GM12865 (cell line): ENCODE measurements at regions not wholly inside any gene's neighbourhood (a gene's known extent, or its start where the extent isn't known, plus 50 kb on each side); places are given as distances from the start of the nearest gene placed in this dataset.
A peak's percentile ranks its signal among the peaks of the same experiment; 100 is the strongest.

ENCODE experiments used
- DNase-seq: peaks from one replicate; pipeline ENCODE4 v3.0.0; 2010; ENCODE audit warnings: low read depth
- H3K4me3 ChIP-seq: 2 replicates; pipeline ENCODE4 v1.5.1; 2011; ENCODE audit warnings: mild to moderate bottlenecking, low read depth, low read length, control low read depth
- TF ChIP-seq, protein P1 (sequence below): IDR thresholded peaks from 2 replicates; pipeline ENCODE4 v1.5.1; 2011; ENCODE audit warnings: low read length, control low read depth, low read depth, inconsistent platforms; ENCODE audit not compliant: insufficient read depth; ENCODE audit errors: missing control alignments

DNA sequence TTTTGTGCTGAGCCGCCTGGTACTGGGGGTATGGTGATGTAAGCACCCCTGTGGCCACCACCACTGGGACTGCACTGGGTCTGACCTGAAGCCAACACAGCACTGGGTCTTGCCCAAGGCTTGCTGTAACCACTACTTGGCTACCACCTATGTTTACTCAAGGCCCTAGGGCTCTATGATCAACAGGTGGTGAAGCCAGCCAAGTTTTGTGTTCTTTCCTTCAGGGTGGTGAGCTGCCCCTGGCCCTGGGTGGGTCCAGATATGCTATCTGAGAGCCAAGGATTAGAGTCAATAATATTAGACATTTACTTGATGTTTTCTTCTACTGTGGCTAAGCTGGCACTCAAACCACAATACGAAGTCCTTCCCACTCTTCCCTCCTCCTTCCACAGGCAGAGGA is 55.1 kb upstream of the PAGE4 start:
- no peak for DNase-seq
- no peak overlapping the region for H3K4me3 ChIP-seq
- TF ChIP-seq, protein P1, sequence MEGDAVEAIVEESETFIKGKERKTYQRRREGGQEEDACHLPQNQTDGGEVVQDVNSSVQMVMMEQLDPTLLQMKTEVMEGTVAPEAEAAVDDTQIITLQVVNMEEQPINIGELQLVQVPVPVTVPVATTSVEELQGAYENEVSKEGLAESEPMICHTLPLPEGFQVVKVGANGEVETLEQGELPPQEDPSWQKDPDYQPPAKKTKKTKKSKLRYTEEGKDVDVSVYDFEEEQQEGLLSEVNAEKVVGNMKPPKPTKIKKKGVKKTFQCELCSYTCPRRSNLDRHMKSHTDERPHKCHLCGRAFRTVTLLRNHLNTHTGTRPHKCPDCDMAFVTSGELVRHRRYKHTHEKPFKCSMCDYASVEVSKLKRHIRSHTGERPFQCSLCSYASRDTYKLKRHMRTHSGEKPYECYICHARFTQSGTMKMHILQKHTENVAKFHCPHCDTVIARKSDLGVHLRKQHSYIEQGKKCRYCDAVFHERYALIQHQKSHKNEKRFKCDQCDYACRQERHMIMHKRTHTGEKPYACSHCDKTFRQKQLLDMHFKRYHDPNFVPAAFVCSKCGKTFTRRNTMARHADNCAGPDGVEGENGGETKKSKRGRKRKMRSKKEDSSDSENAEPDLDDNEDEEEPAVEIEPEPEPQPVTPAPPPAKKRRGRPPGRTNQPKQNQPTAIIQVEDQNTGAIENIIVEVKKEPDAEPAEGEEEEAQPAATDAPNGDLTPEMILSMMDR = no peak

DNA sequence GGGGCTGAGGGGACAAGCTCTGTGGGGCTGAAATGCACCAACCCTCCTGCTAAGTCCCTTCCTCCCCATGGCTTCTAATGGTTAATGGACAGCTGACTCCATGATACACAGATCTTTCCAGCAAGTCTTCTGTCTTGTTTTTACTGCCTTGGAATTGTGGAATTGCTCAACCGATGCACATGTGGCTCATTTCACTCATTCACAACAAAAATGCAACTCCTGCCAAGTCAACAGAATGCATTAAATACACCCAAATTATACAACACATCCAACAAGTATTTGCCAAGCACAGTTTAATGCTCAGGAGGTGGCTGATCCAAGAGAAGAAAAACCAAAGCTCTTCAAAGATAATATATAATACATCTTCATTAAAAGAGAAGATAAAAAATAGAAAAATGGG is 61.9 kb upstream of the PAGE4 start:
- no peak for DNase-seq
- no peak overlapping the region for H3K4me3 ChIP-seq
- TF ChIP-seq, protein P1 = no peak

DNA sequence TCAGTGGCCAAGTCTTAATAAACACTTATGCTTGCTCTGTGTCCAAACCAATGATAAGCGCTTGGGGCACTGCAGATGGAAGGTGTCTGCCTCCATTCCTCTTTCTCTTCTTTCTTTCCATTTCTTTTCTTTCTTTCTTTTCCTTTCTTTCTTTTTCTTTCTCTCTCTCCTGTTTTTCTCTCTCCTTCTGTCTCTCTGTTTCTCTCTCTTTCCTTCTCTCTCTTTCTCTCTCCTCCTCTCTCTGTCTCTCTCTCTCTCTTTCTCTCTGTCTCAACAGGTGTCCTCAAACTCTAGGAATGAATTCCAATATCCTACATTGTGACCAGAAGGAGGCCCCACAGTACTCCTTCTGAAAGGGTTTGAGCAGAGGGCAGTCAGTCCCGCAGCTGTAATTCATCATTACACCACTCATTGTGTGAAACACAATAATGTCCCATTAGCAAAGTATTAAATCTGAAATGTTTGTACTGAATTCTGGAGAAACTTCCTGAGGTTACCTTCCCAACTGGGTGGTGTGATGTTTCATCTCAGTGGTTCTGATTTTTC is 66.5 kb upstream of the PAGE1 start:
- no peak for DNase-seq
- TF ChIP-seq, protein P1 = no peak
- no peak overlapping the region for H3K4me3 ChIP-seq

DNA sequence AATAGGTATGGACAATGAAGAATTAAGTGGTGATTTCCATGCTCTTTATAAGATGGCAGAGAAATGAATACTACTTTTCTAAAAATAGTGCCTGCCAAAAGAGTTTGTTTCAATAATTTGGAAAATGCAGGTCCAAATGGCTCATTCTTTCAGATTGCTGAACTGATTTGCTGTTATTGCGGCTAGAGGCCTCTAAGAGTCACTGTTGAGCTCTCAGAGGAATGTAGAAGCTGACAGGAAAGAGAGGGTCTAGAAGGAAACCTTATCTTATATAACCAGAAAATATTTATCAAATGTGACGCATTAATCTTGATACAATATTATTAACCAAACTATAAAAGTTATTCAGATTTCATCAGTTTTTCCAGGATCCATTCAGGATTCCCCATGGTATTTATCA is 65.7 kb upstream of the PAGE1 start:
- DNase-seq = peak; percentile 9

DNA sequence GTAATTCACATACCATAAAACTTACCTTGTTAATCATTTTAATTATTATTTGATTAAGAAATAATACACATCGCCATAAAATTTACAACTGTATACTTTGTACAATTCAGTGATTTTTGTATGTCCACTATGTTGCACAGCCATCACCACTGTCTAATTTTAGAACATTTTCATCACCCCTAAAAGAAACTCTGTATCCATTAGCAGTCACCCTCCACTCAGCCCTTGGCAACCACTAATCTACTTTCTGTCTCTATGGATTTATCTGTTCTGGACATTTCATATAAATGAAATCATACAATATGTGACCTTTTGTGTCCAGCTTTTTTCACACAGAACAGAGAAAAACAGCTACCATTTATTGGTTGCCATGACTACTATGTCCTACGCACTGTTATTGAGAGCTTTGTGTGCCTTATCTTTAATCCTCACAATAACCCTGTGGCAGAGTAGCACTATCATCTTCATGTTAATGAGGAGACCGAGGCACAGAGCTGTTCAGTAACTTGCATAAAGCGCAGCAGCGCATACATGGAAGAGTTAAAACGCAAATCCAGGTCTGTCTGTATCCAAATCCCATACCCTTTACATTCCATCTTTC is 64.6 kb upstream of the PAGE1 start:
- TF ChIP-seq, protein P1 = no peak
- no peak for DNase-seq
- H3K4me3 ChIP-seq = no peak overlapping the region

More for the DNA sequence above, 65.7 kb upstream of the PAGE1 start:
- H3K4me3 ChIP-seq = no peak overlapping the region
- TF ChIP-seq, protein P1 = peak; percentile 52

DNA sequence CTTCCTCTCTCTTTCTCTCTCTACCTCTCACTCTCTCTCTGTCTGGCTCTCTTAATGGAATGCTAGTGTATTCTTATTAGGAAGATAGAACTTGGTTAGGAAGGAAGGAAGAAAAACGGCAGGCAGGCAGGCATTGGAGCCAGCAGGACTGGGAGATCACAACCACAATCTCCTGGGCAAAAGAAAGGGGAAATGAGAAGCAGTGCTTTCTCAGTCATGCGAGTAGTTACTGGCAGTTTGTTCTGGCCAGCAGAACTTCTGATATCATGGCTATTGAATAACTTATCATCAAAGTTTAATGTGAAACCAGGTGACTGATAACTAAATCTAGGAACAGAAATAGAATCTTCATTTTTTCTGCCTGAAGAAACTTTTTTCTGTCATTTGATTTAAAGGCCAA is 60.9 kb upstream of the PAGE1 start:
- DNase-seq = peak; percentile 1
- no peak overlapping the region for H3K4me3 ChIP-seq
- TF ChIP-seq, protein P1 = no peak

DNA sequence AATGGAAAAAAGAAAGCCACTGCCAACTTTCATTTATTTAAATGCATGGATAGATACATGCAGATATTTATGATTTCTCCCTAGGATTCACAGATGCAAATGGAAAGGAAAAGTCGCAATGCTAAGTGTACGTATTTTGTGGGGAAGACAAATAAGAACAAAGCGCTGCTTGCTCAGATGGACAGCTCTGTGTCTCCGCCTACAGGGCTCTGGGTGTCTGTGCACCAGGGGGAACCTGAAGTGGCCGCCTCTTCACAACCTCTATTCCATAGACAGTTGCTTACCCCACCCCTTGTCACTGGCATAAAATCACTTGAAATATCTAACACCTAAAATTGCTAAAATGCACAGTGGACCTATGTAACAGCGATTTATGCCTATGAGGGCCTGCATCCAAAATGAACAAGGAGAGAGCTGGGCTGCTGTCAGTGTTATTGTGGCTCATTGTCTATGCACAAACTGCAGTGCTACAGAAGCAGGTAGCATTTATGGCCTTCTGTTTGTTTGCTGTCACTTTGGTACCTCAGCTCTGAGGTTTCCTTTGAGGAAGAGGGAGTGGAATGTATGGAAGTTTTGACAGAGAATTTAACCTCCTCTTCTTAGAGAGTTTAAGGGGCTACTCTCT is 58.6 kb upstream of the PAGE1 start:
- H3K4me3 ChIP-seq = no peak overlapping the region
- peak; percentile 42 for DNase-seq
- TF ChIP-seq, protein P1 = peak; percentile 81
